OCI-LY7 (cell line): ENCODE measurements at regions not wholly inside any gene's neighbourhood (a gene's known extent, or its start where the extent isn't known, plus 50 kb on each side); places are given as distances from the start of the nearest gene placed in this dataset.

ENCODE experiments used
- CTCF ChIP-seq: fragments of 200-600 bp; sonication (generic); conservative IDR thresholded peaks from 2 replicates; pipeline ENCODE4 v1.5.1; 2014; ENCODE audit warnings: mild to moderate bottlenecking, antibody characterized with exemption, low read length, moderate library complexity, mixed read lengths
- EZH2phosphoT487 ChIP-seq: fragments of 200-600 bp; sonication (generic); IDR thresholded peaks from 2 replicates; pipeline ENCODE4 v1.6.1; 2018; ENCODE audit warnings: low read depth, borderline replicate concordance, mild to moderate bottlenecking, mixed run types, antibody characterized with exemption, low read length, moderate library complexity, mixed read lengths

DNA sequence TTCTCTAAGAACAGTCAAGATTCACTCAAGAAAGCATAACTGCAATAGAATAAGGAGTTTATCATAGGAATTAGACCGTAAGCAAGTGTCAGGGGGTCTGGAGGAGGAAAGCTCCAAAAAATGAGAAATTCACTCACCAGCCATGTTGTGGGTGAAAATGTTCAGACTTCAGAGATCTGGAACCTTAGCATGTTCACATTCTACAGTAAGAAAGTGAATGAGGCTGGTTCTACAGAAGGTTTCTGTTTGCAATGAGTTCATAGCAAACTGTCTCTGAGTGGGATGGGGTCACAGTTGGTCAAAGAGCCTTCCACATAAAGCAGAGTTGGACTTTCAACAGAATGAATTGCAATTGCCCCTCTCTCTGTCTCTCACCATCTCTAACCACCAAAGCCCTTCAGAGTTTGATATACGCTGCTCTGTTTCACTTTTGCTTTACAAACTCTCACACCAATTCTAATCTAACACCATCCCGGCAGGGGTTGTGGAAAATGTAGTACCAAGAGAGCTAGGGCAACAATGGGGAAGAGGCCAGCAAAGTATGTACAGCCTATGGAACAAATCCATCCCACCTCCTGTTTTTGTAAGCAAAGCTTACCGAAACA, 581.8 kb upstream of the UBE2E2 start:
- TF ChIP-seq CTCF (no peak), EZH2phosphoT487 (no peak)
